Muscle of leg (tissue), 3 donors: ENCODE measurements at regions not wholly inside any gene's neighbourhood (a gene's known extent, or its start where the extent isn't known, plus 50 kb on each side); places are given as distances from the start of the nearest gene placed in this dataset.
"Not testable (repeated sequence)": the region's sequence is repeated elsewhere in the genome, so short reads cannot be mapped to it uniquely, and the experiment has no call there.

ENCODE experiments used
- DNase-seq: peaks from one replicate; pipeline ENCODE4 v3.0.0; 2013
- H3K27ac ChIP-seq: one replicate; pipeline ENCODE4 v1.5.1; 2013; ENCODE audit warnings: mild to moderate bottlenecking, low read length, control low read depth
- H3K27me3 ChIP-seq: one replicate; pipeline ENCODE4 v1.6.1; 2013; ENCODE audit warnings: low read length; ENCODE audit not compliant: control insufficient read depth, insufficient read depth
- H3K36me3 ChIP-seq: one replicate; pipeline ENCODE4 v1.6.1; 2013; ENCODE audit warnings: low read length; ENCODE audit not compliant: control insufficient read depth, insufficient read depth
- H3K4me1 ChIP-seq: one replicate; pipeline ENCODE4 v1.6.1; 2013; ENCODE audit warnings: low read length; ENCODE audit not compliant: control insufficient read depth, insufficient read depth
- H3K4me3 ChIP-seq: one replicate; pipeline ENCODE4 v1.5.1; 2013; ENCODE audit warnings: low read length, control low read depth
- H3K9me3 ChIP-seq: replicated peaks from 2 replicates; pipeline ENCODE4 v1.6.1; 2013; ENCODE audit warnings: low read depth, low read length; ENCODE audit not compliant: control insufficient read depth
- WGBS: methylation state at CpG from one replicate; pipeline ENCODE4 v1.1.5; 2013; ENCODE audit warnings: missing lambda C conversion rate; ENCODE audit not compliant: insufficient coverage; 5-methylcytosine and 5-hydroxymethylcytosine counted together

DNA sequence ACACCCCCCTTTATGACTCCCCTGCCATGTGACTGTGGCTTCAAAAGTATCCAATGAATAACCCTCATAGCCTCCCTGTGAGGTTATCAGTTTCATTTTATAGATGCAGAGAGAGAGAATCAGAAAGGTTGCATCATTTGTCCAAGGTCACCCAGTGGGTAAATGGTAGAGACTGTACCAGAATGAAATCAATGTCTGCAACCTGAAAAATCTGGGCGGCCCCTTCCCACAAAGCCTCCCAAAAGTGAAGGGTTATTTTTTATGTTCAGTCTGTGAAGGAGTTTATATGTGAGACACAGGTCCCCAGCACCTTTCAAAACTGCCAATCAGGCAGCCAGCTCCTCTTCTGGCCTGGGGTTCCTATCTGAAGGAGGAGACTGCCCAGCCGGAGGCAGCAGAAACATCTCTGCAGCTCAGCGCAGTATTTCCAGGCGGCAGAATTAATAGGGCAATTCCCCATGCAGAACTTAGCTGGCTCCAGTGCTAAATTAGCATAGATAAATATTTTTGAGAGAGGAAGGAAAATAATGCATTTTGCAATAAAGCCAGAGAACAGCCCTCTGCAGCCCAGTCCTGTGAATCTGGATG lies 130.8 kb upstream of the PRR20G start:
- Histone ChIP-seq H3K4me3 (no peak overlapping the region), H3K27ac (no peak overlapping the region), H3K4me1 (peaks cover 27% of the 10 kb centered on the region), H3K27me3 (peaks cover 26% of the 10 kb centered on the region), H3K9me3 (no peaks in the 10 kb centered on the region), H3K36me3 (no peaks in the 10 kb centered on the region)
- DNase-seq = no peak
- WGBS = no CpG with 5 or more reads among the region's 4 CpGs

DNA sequence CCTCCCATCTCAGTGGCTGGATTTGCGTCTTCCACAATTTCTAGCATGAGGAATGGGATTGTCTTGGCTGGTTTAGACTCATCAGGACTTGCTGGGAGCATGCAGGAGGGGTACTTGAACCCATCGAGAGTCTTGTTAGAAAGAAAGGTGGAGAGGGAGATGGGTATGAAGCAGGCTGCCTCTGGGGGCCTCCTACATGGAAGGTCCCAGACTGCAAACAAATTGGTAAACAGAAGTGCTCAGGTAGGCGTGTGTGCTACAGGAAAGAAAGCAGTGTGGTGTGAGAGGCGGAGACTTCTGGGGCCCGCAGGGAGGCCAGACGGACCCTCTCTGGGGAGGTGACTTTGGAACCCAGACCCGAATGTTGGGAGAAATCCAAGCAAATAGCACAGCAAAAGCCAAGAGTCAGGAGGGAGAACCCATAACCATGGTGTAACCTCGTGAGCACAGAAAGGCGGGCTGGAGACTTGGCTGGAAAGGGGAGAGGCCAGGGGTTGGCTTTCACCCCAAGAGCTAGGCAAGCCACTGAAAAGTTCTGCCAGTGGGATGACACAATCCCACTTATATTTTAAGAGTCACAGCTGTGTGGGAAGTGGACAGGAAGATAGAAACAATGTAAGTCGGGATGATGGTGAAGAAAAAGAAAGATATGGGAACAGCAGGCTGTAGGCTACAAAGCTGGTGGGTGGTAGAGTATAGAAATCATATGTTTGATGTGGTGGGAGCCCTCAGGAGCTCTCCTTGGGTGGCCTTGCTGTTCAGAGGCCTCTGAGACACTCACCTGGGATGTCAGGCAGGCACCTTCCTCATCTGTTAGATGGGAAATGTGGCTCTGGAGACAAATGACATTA lies 130.1 kb upstream of the PRR20G start:
- peak; percentile 63 for DNase-seq
- 32% methylated on average over 9 of the region's 10 CpGs for WGBS
- H3K4me1 ChIP-seq = peaks cover 26% of the 10 kb centered on the region
- H3K9me3 ChIP-seq = no peaks in the 10 kb centered on the region
- H3K4me3 ChIP-seq = no peak overlapping the region
- no peaks in the 10 kb centered on the region for H3K36me3 ChIP-seq
- H3K27ac ChIP-seq = no peak overlapping the region
- H3K27me3 ChIP-seq = peaks cover 21% of the 10 kb centered on the region

GRCh38 chr3:127413871-127414270 lies 126.0 kb upstream of the PRR20G start:
- no peak overlapping the region for H3K4me3 ChIP-seq
- DNase-seq = no peak
- H3K27me3 ChIP-seq = peaks cover 7% of the 10 kb centered on the region
- H3K9me3 ChIP-seq = no peaks in the 10 kb centered on the region
- WGBS = no CpG with 5 or more reads among the region's 2 CpGs
- H3K27ac ChIP-seq = no peak overlapping the region
- peaks cover 24% of the 10 kb centered on the region for H3K4me1 ChIP-seq
- H3K36me3 ChIP-seq = no peaks in the 10 kb centered on the region

- H3K36me3 ChIP-seq = no peaks in the 10 kb centered on the region
- no peak overlapping the region for H3K27ac ChIP-seq
- no peaks in the 10 kb centered on the region for H3K9me3 ChIP-seq
- H3K4me1 ChIP-seq = peaks cover 25% of the 10 kb centered on the region
- DNase-seq = no peak
- WGBS = 78% methylated on average over 1 of the region's 3 CpGs
- H3K4me3 ChIP-seq = no peak overlapping the region
- peaks cover 7% of the 10 kb centered on the region for H3K27me3 ChIP-seq
These were observed 125.5 kb upstream of the PRR20G start for GRCh38 chr3:127413318-127413673.

GRCh38 chr3:127412578-127413317 lies 124.9 kb upstream of the PRR20G start:
- Histone ChIP-seq H3K9me3 (no peaks in the 10 kb centered on the region), H3K27me3 (peaks cover 4% of the 10 kb centered on the region), H3K4me3 (no peak overlapping the region), H3K4me1 (peaks cover 24% of the 10 kb centered on the region), H3K27ac (no peak overlapping the region), H3K36me3 (no peaks in the 10 kb centered on the region)
- 86% methylated on average over 10 of the region's 10 CpGs for WGBS
- no peak for DNase-seq

- not testable (repeated sequence) for H3K27ac ChIP-seq, H3K9me3 ChIP-seq, H3K4me3 ChIP-seq, H3K27me3 ChIP-seq, DNase-seq, H3K36me3 ChIP-seq
- H3K4me1 ChIP-seq = peaks cover 23% of the 10 kb centered on the region
- WGBS = 42% methylated on average over 3 of the region's 9 CpGs
These were observed 124.0 kb upstream of the PRR20G start for GRCh38 chr3:127411875-127412274.

GRCh38 chr3:127411083-127411727 lies 123.4 kb upstream of the PRR20G start:
- no CpG with 5 or more reads among the region's 4 CpGs for WGBS
- peaks cover 6% of the 10 kb centered on the region for H3K27me3 ChIP-seq
- no peak for DNase-seq
- H3K27ac ChIP-seq = no peak overlapping the region
- no peaks in the 10 kb centered on the region for H3K36me3 ChIP-seq
- no peak overlapping the region for H3K4me3 ChIP-seq
- no peaks in the 10 kb centered on the region for H3K9me3 ChIP-seq
- peaks cover 23% of the 10 kb centered on the region for H3K4me1 ChIP-seq

DNA sequence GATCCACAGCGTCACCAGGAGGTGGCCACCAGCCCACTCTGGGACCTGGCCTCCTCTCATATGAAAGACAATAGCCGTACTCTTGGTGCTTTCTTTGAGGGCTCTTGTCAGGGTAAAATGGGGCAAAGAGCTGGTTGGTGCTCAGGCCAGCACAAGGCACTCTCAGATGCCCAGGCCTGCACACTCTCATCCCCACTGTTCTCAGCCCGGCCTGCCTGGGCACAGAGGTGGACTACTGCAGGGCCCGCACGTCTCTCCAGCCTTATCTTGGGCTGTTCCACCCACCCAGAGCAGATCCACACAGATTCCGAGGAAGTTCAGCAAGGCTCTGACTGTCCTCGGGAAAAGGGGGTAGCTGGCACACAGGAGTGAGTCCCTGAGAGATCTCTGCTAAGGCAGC lies 122.8 kb upstream of the PRR20G start:
- H3K27me3 ChIP-seq = peaks cover 6% of the 10 kb centered on the region
- H3K27ac ChIP-seq = no peak overlapping the region
- 86% methylated on average over 6 of the region's 7 CpGs for WGBS
- no peak for DNase-seq
- H3K4me1 ChIP-seq = peaks cover 23% of the 10 kb centered on the region
- no peak overlapping the region for H3K4me3 ChIP-seq
- H3K9me3 ChIP-seq = no peaks in the 10 kb centered on the region
- no peaks in the 10 kb centered on the region for H3K36me3 ChIP-seq

DNA sequence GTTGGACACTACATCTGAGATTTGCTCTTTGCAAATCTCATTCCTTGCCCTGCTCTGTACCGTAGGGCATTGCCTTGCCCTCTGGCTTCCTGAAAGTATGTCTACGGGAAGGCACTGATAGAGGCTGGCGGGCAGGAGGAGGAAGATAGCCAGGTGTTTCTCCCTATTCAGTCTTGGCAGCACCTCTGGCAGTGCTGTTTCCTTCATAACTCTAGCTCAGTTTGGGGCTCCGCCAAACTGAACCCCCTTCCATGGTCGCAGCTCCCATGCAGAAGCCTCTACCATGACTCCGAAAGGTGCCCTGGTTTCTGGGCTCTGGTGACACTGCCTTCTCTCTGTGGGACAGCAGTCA lies 122.3 kb upstream of the PRR20G start:
- Histone ChIP-seq H3K9me3 (no peaks in the 10 kb centered on the region), H3K27ac (no peak overlapping the region), H3K4me1 (peaks cover 23% of the 10 kb centered on the region), H3K27me3 (peaks cover 6% of the 10 kb centered on the region), H3K4me3 (no peak overlapping the region), H3K36me3 (no peaks in the 10 kb centered on the region)
- WGBS = 91% methylated on average over 6 of the region's 6 CpGs
- DNase-seq = no peak
